GM12891 (cell line): ENCODE measurements at regions not wholly inside any gene's neighbourhood (a gene's known extent, or its start where the extent isn't known, plus 50 kb on each side); places are given as distances from the start of the nearest gene placed in this dataset.

ENCODE experiments used
- POLR2A ChIP-seq: IDR thresholded peaks from 2 replicates; pipeline ENCODE4 v1.6.1; 2011; ENCODE audit warnings: low read depth, low read length, control low read depth
- POLR2AphosphoS5 ChIP-seq: IDR thresholded peaks from 2 replicates; pipeline ENCODE4 v1.6.1; 2011; ENCODE audit warnings: low read depth, low read length, control low read depth
- SPI1 ChIP-seq: IDR thresholded peaks from 2 replicates; pipeline ENCODE4 v1.6.1; 2011; ENCODE audit warnings: low read depth, low read length, control low read depth
- TAF1 ChIP-seq: IDR thresholded peaks from 2 replicates; pipeline ENCODE4 v1.6.1; 2011; ENCODE audit warnings: low read depth, low read length, control low read depth

- no peak for TF ChIP-seq POLR2A
- TF ChIP-seq POLR2AphosphoS5 = no peak
- TF ChIP-seq TAF1 = no peak
- TF ChIP-seq SPI1 = no peak; the same call in 1 of the 2 replicates
These were observed 58.7 kb upstream of the STK38L start for GRCh38 chr12:27185234-27186021.
